ENCODE measurements at regions not wholly inside any gene's neighbourhood (a gene's known extent, or its start where the extent isn't known, plus 50 kb on each side); places are given as distances from the start of the nearest gene placed in this dataset.

DNA sequence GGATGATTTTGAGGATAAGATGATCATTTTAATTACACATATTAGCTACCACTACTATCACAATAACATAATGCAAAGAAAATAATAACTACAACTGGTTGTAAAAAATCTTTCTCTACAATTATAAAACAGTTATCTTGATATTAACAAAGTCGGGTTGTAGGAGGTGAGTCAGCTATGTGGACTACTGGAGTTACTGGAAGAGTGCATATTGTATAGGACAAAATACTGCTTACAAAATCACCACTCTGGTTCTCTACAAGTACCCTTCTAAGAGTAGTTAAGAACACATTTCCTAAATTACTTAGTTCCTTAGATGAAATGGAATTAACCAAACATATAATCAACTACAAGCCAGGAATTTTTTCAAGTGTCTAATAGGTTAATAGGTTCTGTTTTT lies 74.1 kb downstream of the HYCC1 start:
- WGBS, 2 experiments (ENCODE audit: insufficient coverage in 2 of 2): no CpG with 5 or more reads among the region's 1 CpG
- no peak overlapping the region for H3K27ac ChIP-seq (ENCODE audit: low read depth, low read length, severe bottlenecking)
- H3K4me3 ChIP-seq (ENCODE audit: extremely low read depth, insufficient read depth, low read length, poor library complexity, severe bottlenecking): no peak overlapping the region
- H3K4me1 ChIP-seq (ENCODE audit: control insufficient read depth, insufficient read depth, low read length, poor library complexity, severe bottlenecking): no peaks in the 10 kb centered on the region
- no peaks in the 10 kb centered on the region for H3K9me3 ChIP-seq (ENCODE audit: control insufficient read depth, low read length)
- peaks cover 17% of the 10 kb centered on the region for H3K36me3 ChIP-seq (ENCODE audit: control insufficient read depth, insufficient read depth, low read length)

DNA sequence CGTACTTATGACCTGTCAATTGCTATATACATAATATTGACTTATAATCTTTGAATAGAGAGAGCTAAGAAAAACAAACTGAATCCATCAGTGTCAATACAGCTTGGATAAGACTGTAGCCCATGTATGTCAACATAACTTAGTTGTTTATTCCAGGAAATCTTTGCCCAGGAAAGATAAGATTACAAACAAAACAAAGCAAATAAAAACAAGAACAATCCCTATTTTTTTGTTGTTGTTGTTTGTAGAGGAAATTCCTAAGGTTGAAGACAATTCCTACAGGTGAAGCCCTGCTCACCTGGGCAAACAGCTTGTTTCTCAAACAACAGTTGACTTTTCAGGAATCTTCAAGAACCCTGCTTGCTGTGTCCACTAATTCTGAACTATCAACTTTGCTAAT lies 76.0 kb downstream of the HYCC1 start:
- WGBS, 2 experiments (ENCODE audit: insufficient coverage in 2 of 2): no CpG with 5 or more reads among the region's 1 CpG
- Histone ChIP-seq H3K4me1 (ENCODE audit: control insufficient read depth, insufficient read depth, low read length, poor library complexity, severe bottlenecking) (peaks cover 3% of the 10 kb centered on the region), H3K27ac (ENCODE audit: low read depth, low read length, severe bottlenecking) (no peak overlapping the region), H3K4me3 (ENCODE audit: extremely low read depth, insufficient read depth, low read length, poor library complexity, severe bottlenecking) (no peak overlapping the region), H3K9me3 (ENCODE audit: control insufficient read depth, low read length) (no peaks in the 10 kb centered on the region), H3K36me3 (ENCODE audit: control insufficient read depth, insufficient read depth, low read length) (peaks cover 8% of the 10 kb centered on the region)

DNA sequence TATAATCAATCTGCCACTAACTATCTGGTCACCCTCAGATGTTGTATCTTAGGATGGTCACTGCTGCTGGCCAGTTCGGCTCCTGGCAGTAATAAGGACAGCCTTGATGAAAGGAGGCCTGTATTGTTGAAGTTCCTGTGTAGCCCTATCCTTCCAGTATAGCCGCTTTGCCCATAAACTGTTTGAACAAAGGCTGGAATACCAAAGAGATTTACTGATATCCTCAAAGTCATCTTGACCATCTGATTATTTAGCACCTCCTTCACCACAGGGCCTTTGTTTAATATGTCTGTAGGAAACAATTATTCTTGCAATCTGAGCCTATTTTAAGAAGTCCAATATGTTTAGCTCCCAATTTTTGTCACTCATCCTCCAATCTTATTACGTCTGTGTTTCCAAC lies 77.7 kb downstream of the HYCC1 start:
- Histone ChIP-seq H3K4me1 (ENCODE audit: control insufficient read depth, insufficient read depth, low read length, poor library complexity, severe bottlenecking) (peaks cover 3% of the 10 kb centered on the region), H3K9me3 (ENCODE audit: control insufficient read depth, low read length) (peaks cover 6% of the 10 kb centered on the region), H3K27ac (ENCODE audit: low read depth, low read length, severe bottlenecking) (no peak overlapping the region), H3K4me3 (ENCODE audit: extremely low read depth, insufficient read depth, low read length, poor library complexity, severe bottlenecking) (no peak overlapping the region), H3K36me3 (ENCODE audit: control insufficient read depth, insufficient read depth, low read length) (peaks cover 5% of the 10 kb centered on the region)
- WGBS, 2 experiments (ENCODE audit: insufficient coverage in 2 of 2): 100% methylated on average over 1 of the region's 3 CpGs

DNA sequence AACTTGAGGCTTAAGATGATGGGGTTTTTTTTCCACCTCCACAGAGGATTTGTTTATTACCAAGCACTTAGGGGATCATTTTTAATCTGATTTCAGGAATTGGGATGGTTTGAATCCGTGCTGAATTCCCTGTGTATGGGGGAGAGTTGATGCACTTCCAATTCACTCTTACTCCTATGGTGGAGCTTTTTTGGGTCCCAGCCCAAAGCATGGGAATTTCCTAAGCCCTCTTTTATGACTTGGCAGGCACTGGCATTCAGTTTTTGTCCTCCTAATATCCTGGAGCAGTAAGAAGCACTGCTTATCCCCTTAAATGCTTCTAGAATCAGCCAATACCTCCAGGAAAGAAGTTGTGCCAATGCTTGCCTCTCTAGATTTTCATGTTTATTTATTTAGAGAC lies 78.7 kb downstream of the HYCC1 start:
- Histone ChIP-seq H3K4me3 (ENCODE audit: extremely low read depth, insufficient read depth, low read length, poor library complexity, severe bottlenecking) (no peak overlapping the region), H3K27ac (ENCODE audit: low read depth, low read length, severe bottlenecking) (peak overlapping the region; percentile 64), H3K36me3 (ENCODE audit: control insufficient read depth, insufficient read depth, low read length) (no peaks in the 10 kb centered on the region), H3K4me1 (ENCODE audit: control insufficient read depth, insufficient read depth, low read length, poor library complexity, severe bottlenecking) (peaks cover 3% of the 10 kb centered on the region), H3K9me3 (ENCODE audit: control insufficient read depth, low read length) (peaks cover 14% of the 10 kb centered on the region)
- WGBS, 2 experiments (ENCODE audit: insufficient coverage in 2 of 2): no CpG with 5 or more reads among the region's 1 CpG

DNA sequence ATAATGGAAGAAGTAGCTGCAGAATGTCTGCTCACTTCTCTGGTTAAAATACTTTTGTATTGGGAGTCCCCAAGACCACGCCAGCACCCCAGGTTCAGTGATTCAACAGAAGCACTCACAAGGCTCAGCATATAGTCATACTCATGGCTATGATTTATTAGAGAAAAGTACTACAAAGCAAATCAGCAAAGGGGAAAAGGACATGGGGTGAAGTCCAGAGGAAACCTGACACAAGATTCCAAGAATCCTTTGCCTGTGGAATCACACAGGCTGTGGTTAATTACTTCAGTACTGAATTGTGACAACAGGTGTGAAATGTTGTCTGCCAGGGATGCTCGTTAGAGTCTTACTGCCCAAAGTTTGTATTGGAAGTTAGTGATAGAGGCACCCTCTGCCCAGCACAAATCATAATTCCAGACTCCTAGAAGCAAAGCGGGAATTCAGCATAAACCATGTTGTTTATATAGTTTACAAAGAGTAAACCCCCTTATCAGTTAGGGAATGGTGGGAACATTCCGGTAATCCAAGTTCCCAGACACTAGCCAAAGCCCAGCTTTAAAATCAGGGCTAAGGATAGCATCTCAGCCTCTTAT lies 79.4 kb downstream of the HYCC1 start:
- peaks cover 3% of the 10 kb centered on the region for H3K4me1 ChIP-seq (ENCODE audit: control insufficient read depth, insufficient read depth, low read length, poor library complexity, severe bottlenecking)
- peaks cover 14% of the 10 kb centered on the region for H3K9me3 ChIP-seq (ENCODE audit: control insufficient read depth, low read length)
- WGBS, 2 experiments (ENCODE audit: insufficient coverage in 2 of 2): 92 to 100% methylated on average over 1 to 2 of the region's 4 CpGs

DNA sequence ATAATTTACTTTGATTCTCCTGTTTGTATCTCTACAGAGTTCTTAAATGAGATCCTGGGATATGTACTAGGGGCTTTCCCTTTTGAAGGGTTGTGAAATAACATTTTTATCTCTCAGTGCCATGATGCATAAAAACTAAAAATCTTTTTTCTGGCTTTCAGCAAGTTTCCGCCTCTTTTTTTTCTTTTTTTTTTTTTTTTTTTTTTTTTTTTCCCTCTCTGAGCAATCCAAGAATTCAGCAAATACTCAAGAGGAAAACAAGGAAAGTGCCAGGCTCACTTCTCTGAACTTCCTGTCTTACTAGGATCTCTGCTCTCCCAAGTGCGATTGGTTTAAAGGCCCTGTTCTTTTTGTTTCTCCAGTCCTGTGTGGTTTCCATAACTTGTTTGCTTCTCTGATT lies 79.9 kb downstream of the HYCC1 start:
- no peak overlapping the region for H3K4me3 ChIP-seq (ENCODE audit: extremely low read depth, insufficient read depth, low read length, poor library complexity, severe bottlenecking)

More for the DNA sequence above, 79.4 kb downstream of the HYCC1 start:
- no peaks in the 10 kb centered on the region for H3K36me3 ChIP-seq (ENCODE audit: control insufficient read depth, insufficient read depth, low read length)
- peak overlapping the region; percentile 64 for H3K27ac ChIP-seq (ENCODE audit: low read depth, low read length, severe bottlenecking)
- H3K4me3 ChIP-seq (ENCODE audit: extremely low read depth, insufficient read depth, low read length, poor library complexity, severe bottlenecking): no peak overlapping the region

DNA sequence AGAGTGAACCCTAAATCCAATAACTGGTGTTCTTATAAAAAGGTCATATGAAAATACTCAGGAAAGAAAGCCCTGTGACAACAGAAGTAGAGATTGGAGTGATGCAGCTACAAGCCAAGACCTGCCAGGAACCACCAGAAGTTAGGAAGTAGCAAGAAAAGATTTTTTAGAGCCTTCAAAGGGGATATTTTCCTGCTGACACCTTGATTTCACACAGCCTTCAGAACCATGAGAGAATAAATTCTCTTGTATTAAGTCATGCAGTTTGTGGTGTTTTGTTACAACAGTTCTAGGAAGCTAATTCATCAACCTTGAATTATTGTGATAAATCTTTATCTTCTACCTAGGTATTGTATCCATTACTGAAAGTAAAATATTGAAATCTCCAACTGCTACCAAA lies 81.0 kb downstream of the HYCC1 start:
- peaks cover 14% of the 10 kb centered on the region for H3K9me3 ChIP-seq (ENCODE audit: control insufficient read depth, low read length)
- no peak overlapping the region for H3K4me3 ChIP-seq (ENCODE audit: extremely low read depth, insufficient read depth, low read length, poor library complexity, severe bottlenecking)
- no peaks in the 10 kb centered on the region for H3K36me3 ChIP-seq (ENCODE audit: control insufficient read depth, insufficient read depth, low read length)
- H3K27ac ChIP-seq (ENCODE audit: low read depth, low read length, severe bottlenecking): no peak overlapping the region
- peaks cover 3% of the 10 kb centered on the region for H3K4me1 ChIP-seq (ENCODE audit: control insufficient read depth, insufficient read depth, low read length, poor library complexity, severe bottlenecking)

More for the DNA sequence above, 79.9 kb downstream of the HYCC1 start:
- peaks cover 3% of the 10 kb centered on the region for H3K4me1 ChIP-seq (ENCODE audit: control insufficient read depth, insufficient read depth, low read length, poor library complexity, severe bottlenecking)
- peaks cover 14% of the 10 kb centered on the region for H3K9me3 ChIP-seq (ENCODE audit: control insufficient read depth, low read length)
- H3K27ac ChIP-seq (ENCODE audit: low read depth, low read length, severe bottlenecking): peak overlapping the region; percentile 64
- H3K36me3 ChIP-seq (ENCODE audit: control insufficient read depth, insufficient read depth, low read length): no peaks in the 10 kb centered on the region
- WGBS, 2 experiments (ENCODE audit: insufficient coverage in 2 of 2): 80 to 93% methylated on average over 2 of the region's 2 CpGs

DNA sequence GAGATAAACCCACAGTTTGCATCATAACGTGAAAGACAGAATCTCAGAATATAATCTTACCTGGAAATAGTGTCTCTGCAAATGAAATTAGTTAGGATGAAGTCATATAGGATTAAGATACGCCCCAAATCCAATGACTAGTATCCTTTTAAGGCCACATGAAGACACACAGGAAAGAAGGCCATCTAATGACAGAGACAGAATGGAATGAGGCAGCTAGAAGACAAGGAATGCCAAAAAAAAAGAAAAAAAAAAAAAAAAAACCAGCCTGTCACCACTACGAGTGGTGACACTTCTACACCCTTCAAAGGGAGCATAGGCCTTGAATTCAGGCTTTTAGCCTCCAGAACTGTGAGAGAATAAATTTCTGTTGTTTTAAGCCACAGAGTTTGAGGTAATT lies 82.9 kb downstream of the HYCC1 start:
- no CpG with 5 or more reads among the region's 3 CpGs for WGBS, 2 experiments (ENCODE audit: insufficient coverage in 2 of 2)
- Histone ChIP-seq H3K4me1 (ENCODE audit: control insufficient read depth, insufficient read depth, low read length, poor library complexity, severe bottlenecking) (peaks cover 3% of the 10 kb centered on the region), H3K9me3 (ENCODE audit: control insufficient read depth, low read length) (peaks cover 14% of the 10 kb centered on the region), H3K4me3 (ENCODE audit: extremely low read depth, insufficient read depth, low read length, poor library complexity, severe bottlenecking) (no peak overlapping the region), H3K36me3 (ENCODE audit: control insufficient read depth, insufficient read depth, low read length) (no peaks in the 10 kb centered on the region), H3K27ac (ENCODE audit: low read depth, low read length, severe bottlenecking) (no peak overlapping the region)

DNA sequence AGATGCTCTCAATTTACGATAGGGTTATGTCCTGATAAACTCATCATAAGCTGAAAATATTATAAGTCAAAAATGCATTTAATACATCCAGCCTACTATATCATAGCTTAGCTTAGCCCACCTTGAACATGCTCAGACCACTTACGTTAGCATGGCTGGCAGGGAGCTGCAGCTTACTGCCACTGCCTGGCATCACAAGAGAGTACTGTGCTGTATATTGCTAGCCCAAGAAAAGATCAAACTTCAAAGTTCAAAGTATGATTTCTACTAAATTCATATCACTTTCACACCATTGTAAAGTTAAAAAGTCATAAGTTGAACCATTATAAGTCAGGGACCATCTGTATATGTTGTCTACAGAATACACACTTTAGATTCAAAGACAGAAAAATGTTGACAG lies 91.6 kb downstream of the HYCC1 start:
- no peak overlapping the region for H3K4me3 ChIP-seq (ENCODE audit: extremely low read depth, insufficient read depth, low read length, poor library complexity, severe bottlenecking)
- WGBS, 2 experiments (ENCODE audit: insufficient coverage in 2 of 2): 100% methylated on average over 1 to 2 of the region's 2 CpGs
- H3K4me1 ChIP-seq (ENCODE audit: control insufficient read depth, insufficient read depth, low read length, poor library complexity, severe bottlenecking): no peaks in the 10 kb centered on the region

DNA sequence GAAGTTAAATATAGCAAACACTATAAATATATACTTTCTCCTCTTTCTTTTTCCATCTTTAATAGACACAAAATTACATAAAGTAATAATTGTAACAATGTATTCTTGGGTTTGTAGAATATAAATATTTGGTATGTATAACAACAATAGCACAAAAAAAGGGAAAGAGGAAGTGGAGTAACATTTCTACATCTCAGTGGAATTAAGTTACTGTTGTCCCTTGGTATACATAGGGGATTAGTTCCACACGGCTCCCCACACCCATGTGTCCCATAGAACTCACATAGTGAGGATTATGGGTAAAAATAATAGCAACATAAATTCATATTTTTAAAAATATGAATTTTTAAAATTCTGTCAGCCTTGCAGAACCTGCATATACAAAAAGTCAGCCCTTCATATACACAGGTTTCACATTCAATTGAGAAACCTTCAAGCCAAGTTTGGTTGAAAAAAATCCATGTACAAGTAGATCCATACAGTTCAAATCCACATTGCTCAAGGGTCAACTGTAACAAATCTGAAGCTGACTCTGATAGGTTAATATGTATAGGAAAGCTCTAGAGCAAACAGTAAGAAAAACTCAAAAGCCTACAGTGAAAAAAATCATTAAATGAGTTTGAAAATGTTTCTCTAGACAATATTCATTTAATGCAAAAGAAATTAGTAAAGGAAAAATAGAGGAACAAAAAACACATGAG lies 92.4 kb downstream of the HYCC1 start:
- no peaks in the 10 kb centered on the region for H3K36me3 ChIP-seq (ENCODE audit: control insufficient read depth, insufficient read depth, low read length)
- no CpG with 5 or more reads among the region's 1 CpG for WGBS, 2 experiments (ENCODE audit: insufficient coverage in 2 of 2)
- H3K27ac ChIP-seq (ENCODE audit: low read depth, low read length, severe bottlenecking): no peak overlapping the region
- no peak overlapping the region for H3K4me3 ChIP-seq (ENCODE audit: extremely low read depth, insufficient read depth, low read length, poor library complexity, severe bottlenecking)
- no peaks in the 10 kb centered on the region for H3K4me1 ChIP-seq (ENCODE audit: control insufficient read depth, insufficient read depth, low read length, poor library complexity, severe bottlenecking)
- no peaks in the 10 kb centered on the region for H3K9me3 ChIP-seq (ENCODE audit: control insufficient read depth, low read length)

More for the DNA sequence above, 91.6 kb downstream of the HYCC1 start:
- Histone ChIP-seq H3K9me3 (ENCODE audit: control insufficient read depth, low read length) (no peaks in the 10 kb centered on the region), H3K36me3 (ENCODE audit: control insufficient read depth, insufficient read depth, low read length) (no peaks in the 10 kb centered on the region), H3K27ac (ENCODE audit: low read depth, low read length, severe bottlenecking) (no peak overlapping the region)

DNA sequence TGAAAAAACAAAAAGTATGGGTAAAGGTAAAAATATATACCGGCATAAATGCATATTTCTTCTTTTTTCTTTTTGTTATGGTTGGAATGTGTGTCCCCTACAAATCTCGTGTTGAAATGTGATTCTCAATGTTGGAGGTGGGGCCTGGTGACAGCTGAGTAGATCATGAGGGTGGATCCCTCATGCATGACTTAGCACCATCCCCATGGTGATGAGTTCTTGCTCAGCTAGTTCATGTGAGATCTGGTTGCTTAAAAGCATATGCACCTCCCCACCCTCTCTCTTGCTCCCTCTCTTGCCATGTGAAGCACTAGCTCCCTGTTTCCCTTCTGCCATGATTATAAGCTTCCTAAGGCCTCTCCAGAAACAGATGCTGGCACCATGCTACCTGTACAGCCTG lies 93.3 kb downstream of the HYCC1 start:
- Histone ChIP-seq H3K36me3 (ENCODE audit: control insufficient read depth, insufficient read depth, low read length) (no peaks in the 10 kb centered on the region), H3K4me1 (ENCODE audit: control insufficient read depth, insufficient read depth, low read length, poor library complexity, severe bottlenecking) (no peaks in the 10 kb centered on the region), H3K27ac (ENCODE audit: low read depth, low read length, severe bottlenecking) (no peak overlapping the region), H3K4me3 (ENCODE audit: extremely low read depth, insufficient read depth, low read length, poor library complexity, severe bottlenecking) (no peak overlapping the region), H3K9me3 (ENCODE audit: control insufficient read depth, low read length) (no peaks in the 10 kb centered on the region)
- WGBS, 2 experiments (ENCODE audit: insufficient coverage in 2 of 2): no CpG with 5 or more reads among the region's 2 CpGs

Data from mesodermal cell (in vitro differentiated cells).